ENCODE measurements at regions not wholly inside any gene's neighbourhood (a gene's known extent, or its start where the extent isn't known, plus 50 kb on each side); places are given as distances from the start of the nearest gene placed in this dataset.

DNA sequence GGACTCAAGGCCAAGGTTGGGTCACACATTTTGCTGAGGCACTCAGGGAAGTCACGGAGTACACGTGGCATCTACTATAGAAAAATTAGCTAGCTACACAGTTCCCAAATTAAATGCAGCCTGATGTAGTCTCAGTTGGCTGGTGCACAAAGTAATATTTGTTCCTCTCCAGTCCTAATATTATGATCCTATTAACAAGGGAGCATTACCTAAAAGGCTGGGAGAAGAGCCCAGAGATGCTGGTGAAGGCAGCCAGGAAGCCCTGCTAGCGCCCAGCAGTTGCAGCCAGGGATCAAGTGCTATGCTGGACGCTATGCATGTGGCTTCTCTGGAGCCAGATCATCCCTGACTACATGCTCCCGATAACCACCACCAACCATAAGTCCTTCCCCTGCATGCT is 88.0 kb upstream of the GSC start:
- H3K36me3 ChIP-seq (ENCODE audit: control insufficient read depth in 2 of 4, insufficient read depth in 4 of 4, low read length in 3 of 4) = no peaks in the 10 kb centered on the region
- no peaks in the 10 kb centered on the region for H3K23me2 ChIP-seq (ENCODE audit: low read depth, low read length)
- H2BK15ac ChIP-seq (ENCODE audit: low read length) = no peak overlapping the region
- no peak overlapping the region for H3K18ac ChIP-seq (ENCODE audit: extremely low read depth, low read length)
- H3K79me2 ChIP-seq (ENCODE audit: control insufficient read depth in 1 of 2, insufficient read depth in 2 of 2, low read length in 2 of 2) = no peaks in the 10 kb centered on the region
- no peak overlapping the region for H4K8ac ChIP-seq (ENCODE audit: extremely low read depth, insufficient read depth, low read length)
- H2BK20ac ChIP-seq (ENCODE audit: low read length) = no peak overlapping the region
- no peak for FAIRE-seq
- no peak overlapping the region for H3K23ac ChIP-seq (ENCODE audit: insufficient read length)
- H3K79me1 ChIP-seq (ENCODE audit: low read depth, low read length) = no peaks in the 10 kb centered on the region
- no peak overlapping the region for H3K14ac ChIP-seq (ENCODE audit: insufficient read length)
- no peaks in the 10 kb centered on the region for H3K27me3 ChIP-seq (replicated peaks in 1 of 4; ENCODE audit: control insufficient read depth in 3 of 4, extremely low read depth in 1 of 4, insufficient read depth in 3 of 4, low read length in 3 of 4)
- no peak overlapping the region for H2BK12ac ChIP-seq (ENCODE audit: low read depth, low read length)
- WGBS, 2 experiments (ENCODE audit: extremely low coverage in 1 of 2, insufficient coverage in 1 of 2, insufficient read length in 1 of 2, insufficient replicate concordance in 2 of 2, low coverage in 1 of 2, low lambda C conversion rate in 2 of 2, missing lambda C conversion rate in 1 of 2) = 91% methylated on average over 5 of the region's 5 CpGs; no CpG with 5 or more reads in 1 of the 2 experiments
- H2AFZ ChIP-seq (ENCODE audit: low read length) = no peak overlapping the region
- H3K4me1 ChIP-seq (replicated peaks in 1 of 4; ENCODE audit: control insufficient read depth in 3 of 4, insufficient read depth in 4 of 4, low read length in 3 of 4) = no peaks in the 10 kb centered on the region
- H3K4me3 ChIP-seq (ENCODE audit: extremely low read depth in 1 of 4, insufficient read depth in 2 of 4, low read depth in 3 of 4, low read length in 4 of 4) = no peak overlapping the region
- H2BK120ac ChIP-seq (replicated peaks; ENCODE audit: low read depth, low read length) = no peak overlapping the region
- H4K5ac ChIP-seq (ENCODE audit: insufficient read length, low read depth, low read length) = no peak overlapping the region
- 0 out of 4 replicates have a peak, but pooled peaks cover 0 to 10% of the 10 kb centered on the region in 2 experiments for H3K9me3 ChIP-seq (ENCODE audit: insufficient read depth in 2 of 2, low read depth in 1 of 2, low read length in 1 of 2)
- H4K91ac ChIP-seq (replicated peaks; ENCODE audit: insufficient read length, low read length) = no peak overlapping the region
- H4K20me1 ChIP-seq (replicated peaks in 1 of 2; ENCODE audit: control insufficient read depth in 1 of 2, insufficient read depth in 2 of 2, low read length in 2 of 2) = no peaks in the 10 kb centered on the region
- ChIA-PET CTCF (ENCODE audit: partially characterized antibody) (no interaction called here), POLR2A (ENCODE audit: partially characterized antibody) (no interaction called here)
- no peak overlapping the region for H3K56ac ChIP-seq (replicated peaks; ENCODE audit: insufficient read length, low read depth, low read length)
- no peak overlapping the region for H3K4ac ChIP-seq (replicated peaks; ENCODE audit: insufficient read length, low read depth, low read length)
- DNase-seq (ENCODE audit: low read depth in 1 of 2, low spot score in 2 of 2) = no peak
- H2BK5ac ChIP-seq (ENCODE audit: low read depth, low read length) = no peak overlapping the region
- no peak overlapping the region for H3K27ac ChIP-seq (ENCODE audit: low read depth, low read length)
- no peak overlapping the region for H2AK5ac ChIP-seq (ENCODE audit: low read depth, low read length)
- no peak overlapping the region for H3K9ac ChIP-seq (replicated peaks in 1 of 4; ENCODE audit: extremely low read depth in 1 of 4, low read depth in 3 of 4, low read length in 3 of 4)
- H3K4me2 ChIP-seq (ENCODE audit: insufficient read depth in 1 of 2, low read depth in 2 of 2, low read length in 2 of 2) = no peak overlapping the region
- no peak for TF ChIP-seq POLR2A (IDR thresholded peaks at IDR 0.05; ENCODE audit: control extremely low read depth in 1 of 2, low read depth in 2 of 2, low read length in 2 of 2)
- no peak for TF ChIP-seq TCF12 (IDR thresholded peaks at IDR 0.05; ENCODE audit: low read depth, low read length)
- no peak for TF ChIP-seq YY1 (IDR thresholded peaks at IDR 0.05; ENCODE audit: low read depth, low read length)
- TF ChIP-seq SAP30 (IDR thresholded peaks at IDR 0.05; ENCODE audit: insufficient read depth, insufficient replicate concordance, low read length) = no peak
- no peak for TF ChIP-seq FOSL1 (IDR thresholded peaks at IDR 0.05; ENCODE audit: insufficient read depth, low read depth, low read length)
- TF ChIP-seq RAD21 (IDR thresholded peaks at IDR 0.05 in 1 of 2, conservative IDR thresholded peaks at IDR 0.05 in 1 of 2; ENCODE audit: low read depth in 2 of 2, low read length in 2 of 2) = no peak
- no peak for TF ChIP-seq NANOG (IDR thresholded peaks at IDR 0.05; ENCODE audit: insufficient read depth, low read depth, low read length, poor library complexity, severe bottlenecking)
- no peak for TF ChIP-seq RFX5 (IDR thresholded peaks at IDR 0.05; ENCODE audit: borderline replicate concordance, low read depth, low read length)
- TF ChIP-seq TBP (IDR thresholded peaks at IDR 0.05; ENCODE audit: low read depth, low read length) = no peak
- no peak for TF ChIP-seq CBX5 (IDR thresholded peaks at IDR 0.05; ENCODE audit: low read depth, low read length)
- TF ChIP-seq SIN3A (conservative IDR thresholded peaks at IDR 0.05 in 1 of 2, IDR thresholded peaks at IDR 0.05 in 1 of 2; ENCODE audit: low read depth in 1 of 2, low read length in 2 of 2) = no peak
- TF ChIP-seq BACH1 (IDR thresholded peaks at IDR 0.05; ENCODE audit: low read length) = no peak
- no peak for TF ChIP-seq TAF7 (optimal IDR thresholded peaks at IDR 0.05; ENCODE audit: borderline replicate concordance, low read depth, low read length)

Data from H1 (cell line).